H1 (cell line): ENCODE measurements at regions not wholly inside any gene's neighbourhood (a gene's known extent, or its start where the extent isn't known, plus 50 kb on each side); places are given as distances from the start of the nearest gene placed in this dataset.

Experiments used
- ATF3 ChIP-seq: IDR thresholded peaks from 2 replicates; pipeline ENCODE4 v1.6.1; 2011; ENCODE audit warnings: low read depth, mild to moderate bottlenecking, low read length; ENCODE audit not compliant: insufficient read depth
- GTF2F1 ChIP-seq: IDR thresholded peaks from 2 replicates; pipeline ENCODE4 v1.6.1; 2012; ENCODE audit warnings: low read depth, low read length, improper control_type of control experiment, borderline replicate concordance
- POLR2A ChIP-seq, 2 experiments: IDR thresholded peaks; 1 replicate in 1 of 2; 2 replicates in 1 of 2; pipeline ENCODE4 v1.6.1; 2011; ENCODE audit warnings: low read depth in 2 of 2, low read length in 2 of 2, mild to moderate bottlenecking in 2 of 2; ENCODE audit errors: control extremely low read depth in 1 of 2
- RBBP5 ChIP-seq: IDR thresholded peaks from 2 replicates; pipeline ENCODE4 v1.7.1; 2012; ENCODE audit warnings: low read depth, mild to moderate bottlenecking, inconsistent platforms, low read length, moderate library complexity, borderline replicate concordance
- RXRA ChIP-seq: IDR thresholded peaks from 2 replicates; pipeline ENCODE4 v1.6.1; 2011; ENCODE audit warnings: low read depth, mild to moderate bottlenecking, low read length, moderate library complexity; ENCODE audit not compliant: insufficient read depth
- SRF ChIP-seq: IDR thresholded peaks from 2 replicates; pipeline ENCODE4 v1.6.1; 2011; ENCODE audit warnings: mild to moderate bottlenecking, low read depth, low read length, moderate library complexity
- TEAD4 ChIP-seq: IDR thresholded peaks from 2 replicates; pipeline ENCODE4 v1.6.1; 2012; ENCODE audit warnings: low read depth, low read length, inconsistent platforms, mixed read lengths
- TF ChIP-seq, protein P1 (sequence below): fragments of 300-600 bp; sonication (generic); IDR thresholded peaks from 2 replicates; pipeline ENCODE4 v1.7.1; 2012; ENCODE audit warnings: low read length, moderate library complexity, mild to moderate bottlenecking, inconsistent platforms; ENCODE audit not compliant: insufficient replicate concordance

GRCh38 chr1:63148825-63149645 lies 173.3 kb upstream of the FOXD3 start (continued):
- TF ChIP-seq, protein P1, sequence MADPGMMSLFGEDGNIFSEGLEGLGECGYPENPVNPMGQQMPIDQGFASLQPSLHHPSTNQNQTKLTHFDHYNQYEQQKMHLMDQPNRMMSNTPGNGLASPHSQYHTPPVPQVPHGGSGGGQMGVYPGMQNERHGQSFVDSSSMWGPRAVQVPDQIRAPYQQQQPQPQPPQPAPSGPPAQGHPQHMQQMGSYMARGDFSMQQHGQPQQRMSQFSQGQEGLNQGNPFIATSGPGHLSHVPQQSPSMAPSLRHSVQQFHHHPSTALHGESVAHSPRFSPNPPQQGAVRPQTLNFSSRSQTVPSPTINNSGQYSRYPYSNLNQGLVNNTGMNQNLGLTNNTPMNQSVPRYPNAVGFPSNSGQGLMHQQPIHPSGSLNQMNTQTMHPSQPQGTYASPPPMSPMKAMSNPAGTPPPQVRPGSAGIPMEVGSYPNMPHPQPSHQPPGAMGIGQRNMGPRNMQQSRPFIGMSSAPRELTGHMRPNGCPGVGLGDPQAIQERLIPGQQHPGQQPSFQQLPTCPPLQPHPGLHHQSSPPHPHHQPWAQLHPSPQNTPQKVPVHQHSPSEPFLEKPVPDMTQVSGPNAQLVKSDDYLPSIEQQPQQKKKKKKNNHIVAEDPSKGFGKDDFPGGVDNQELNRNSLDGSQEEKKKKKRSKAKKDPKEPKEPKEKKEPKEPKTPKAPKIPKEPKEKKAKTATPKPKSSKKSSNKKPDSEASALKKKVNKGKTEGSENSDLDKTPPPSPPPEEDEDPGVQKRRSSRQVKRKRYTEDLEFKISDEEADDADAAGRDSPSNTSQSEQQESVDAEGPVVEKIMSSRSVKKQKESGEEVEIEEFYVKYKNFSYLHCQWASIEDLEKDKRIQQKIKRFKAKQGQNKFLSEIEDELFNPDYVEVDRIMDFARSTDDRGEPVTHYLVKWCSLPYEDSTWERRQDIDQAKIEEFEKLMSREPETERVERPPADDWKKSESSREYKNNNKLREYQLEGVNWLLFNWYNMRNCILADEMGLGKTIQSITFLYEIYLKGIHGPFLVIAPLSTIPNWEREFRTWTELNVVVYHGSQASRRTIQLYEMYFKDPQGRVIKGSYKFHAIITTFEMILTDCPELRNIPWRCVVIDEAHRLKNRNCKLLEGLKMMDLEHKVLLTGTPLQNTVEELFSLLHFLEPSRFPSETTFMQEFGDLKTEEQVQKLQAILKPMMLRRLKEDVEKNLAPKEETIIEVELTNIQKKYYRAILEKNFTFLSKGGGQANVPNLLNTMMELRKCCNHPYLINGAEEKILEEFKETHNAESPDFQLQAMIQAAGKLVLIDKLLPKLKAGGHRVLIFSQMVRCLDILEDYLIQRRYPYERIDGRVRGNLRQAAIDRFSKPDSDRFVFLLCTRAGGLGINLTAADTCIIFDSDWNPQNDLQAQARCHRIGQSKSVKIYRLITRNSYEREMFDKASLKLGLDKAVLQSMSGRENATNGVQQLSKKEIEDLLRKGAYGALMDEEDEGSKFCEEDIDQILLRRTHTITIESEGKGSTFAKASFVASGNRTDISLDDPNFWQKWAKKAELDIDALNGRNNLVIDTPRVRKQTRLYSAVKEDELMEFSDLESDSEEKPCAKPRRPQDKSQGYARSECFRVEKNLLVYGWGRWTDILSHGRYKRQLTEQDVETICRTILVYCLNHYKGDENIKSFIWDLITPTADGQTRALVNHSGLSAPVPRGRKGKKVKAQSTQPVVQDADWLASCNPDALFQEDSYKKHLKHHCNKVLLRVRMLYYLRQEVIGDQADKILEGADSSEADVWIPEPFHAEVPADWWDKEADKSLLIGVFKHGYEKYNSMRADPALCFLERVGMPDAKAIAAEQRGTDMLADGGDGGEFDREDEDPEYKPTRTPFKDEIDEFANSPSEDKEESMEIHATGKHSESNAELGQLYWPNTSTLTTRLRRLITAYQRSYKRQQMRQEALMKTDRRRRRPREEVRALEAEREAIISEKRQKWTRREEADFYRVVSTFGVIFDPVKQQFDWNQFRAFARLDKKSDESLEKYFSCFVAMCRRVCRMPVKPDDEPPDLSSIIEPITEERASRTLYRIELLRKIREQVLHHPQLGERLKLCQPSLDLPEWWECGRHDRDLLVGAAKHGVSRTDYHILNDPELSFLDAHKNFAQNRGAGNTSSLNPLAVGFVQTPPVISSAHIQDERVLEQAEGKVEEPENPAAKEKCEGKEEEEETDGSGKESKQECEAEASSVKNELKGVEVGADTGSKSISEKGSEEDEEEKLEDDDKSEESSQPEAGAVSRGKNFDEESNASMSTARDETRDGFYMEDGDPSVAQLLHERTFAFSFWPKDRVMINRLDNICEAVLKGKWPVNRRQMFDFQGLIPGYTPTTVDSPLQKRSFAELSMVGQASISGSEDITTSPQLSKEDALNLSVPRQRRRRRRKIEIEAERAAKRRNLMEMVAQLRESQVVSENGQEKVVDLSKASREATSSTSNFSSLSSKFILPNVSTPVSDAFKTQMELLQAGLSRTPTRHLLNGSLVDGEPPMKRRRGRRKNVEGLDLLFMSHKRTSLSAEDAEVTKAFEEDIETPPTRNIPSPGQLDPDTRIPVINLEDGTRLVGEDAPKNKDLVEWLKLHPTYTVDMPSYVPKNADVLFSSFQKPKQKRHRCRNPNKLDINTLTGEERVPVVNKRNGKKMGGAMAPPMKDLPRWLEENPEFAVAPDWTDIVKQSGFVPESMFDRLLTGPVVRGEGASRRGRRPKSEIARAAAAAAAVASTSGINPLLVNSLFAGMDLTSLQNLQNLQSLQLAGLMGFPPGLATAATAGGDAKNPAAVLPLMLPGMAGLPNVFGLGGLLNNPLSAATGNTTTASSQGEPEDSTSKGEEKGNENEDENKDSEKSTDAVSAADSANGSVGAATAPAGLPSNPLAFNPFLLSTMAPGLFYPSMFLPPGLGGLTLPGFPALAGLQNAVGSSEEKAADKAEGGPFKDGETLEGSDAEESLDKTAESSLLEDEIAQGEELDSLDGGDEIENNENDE, result no peak
- no peak for TF ChIP-seq SRF
- no peak for TF ChIP-seq RBBP5
- no peak for TF ChIP-seq GTF2F1
- TF ChIP-seq RXRA, result no peak
- TF ChIP-seq TEAD4, result peak; percentile 87
- no peak for TF ChIP-seq ATF3
- TF ChIP-seq POLR2A (IDR thresholded peaks at IDR 0.05; ENCODE audit: control extremely low read depth in 1 of 2, low read depth in 2 of 2, low read length in 2 of 2), result no peak
